ENCODE measurements at regions not wholly inside any gene's neighbourhood (a gene's known extent, or its start where the extent isn't known, plus 50 kb on each side); places are given as distances from the start of the nearest gene placed in this dataset.

- TF ChIP-seq CTCF (conservative IDR thresholded peaks at IDR 0.05 in 1 of 2, IDR thresholded peaks at IDR 0.05 in 1 of 2; ENCODE audit: extremely low read depth in 1 of 2, insufficient read depth in 1 of 2, low read depth in 1 of 2, low read length in 2 of 2) (no peak), EZH2 (IDR thresholded peaks at IDR 0.05; ENCODE audit: borderline replicate concordance, low read length) (no peak)
These were observed 70.0 kb upstream of the GFPT2 start for GRCh38 chr5:180423133-180423532.
